Ovary (tissue), 7 donors: ENCODE measurements at regions not wholly inside any gene's neighbourhood (a gene's known extent, or its start where the extent isn't known, plus 50 kb on each side); places are given as distances from the start of the nearest gene placed in this dataset.
A peak's percentile ranks its signal among the peaks of the same experiment; 100 is the strongest.

Source experiments
- DNase-seq, 5 donors: peaks; one replicate each; pipeline ENCODE4 v3.0.0-alpha.2; 2019 to 2020
- H3K27ac ChIP-seq, 2 donors: fragments of 200-600 bp; one replicate each; pipeline versions ENCODE4 v1.5.1 to v1.8.0; 2019 to 2022
- H3K27me3 ChIP-seq: fragments of 200-600 bp; one replicate; pipeline ENCODE4 v1.8.0; 2022
- H3K36me3 ChIP-seq: fragments of 200-600 bp; sonication (generic); one replicate; pipeline ENCODE4 v1.5.1; 2019
- H3K4me1 ChIP-seq: one replicate; pipeline ENCODE4 v1.8.1; 2013; ENCODE audit warnings: mild to moderate bottlenecking, moderate library complexity; ENCODE audit not compliant: insufficient read depth
- H3K4me3 ChIP-seq: fragments of 200-600 bp; sonication (generic); one replicate; pipeline ENCODE4 v1.5.1; 2017
- H3K9me3 ChIP-seq, 2 donors: fragments of 200-600 bp in 1 of 2; sonication (generic) in 1 of 2; one replicate each; pipeline versions ENCODE4 v1.5.1 to v1.8.1; 2013 to 2019; ENCODE audit warnings: mild to moderate bottlenecking in 1 of 2, moderate library complexity in 1 of 2
- CTCF ChIP-seq, 3 donors: fragments of 450-650 bp in 2 of 3; fragments of 200-600 bp in 1 of 3; IDR thresholded peaks; one replicate each; pipeline versions ENCODE4 v1.5.1 to v1.8.0; 2016 to 2022; ENCODE audit warnings: antibody characterized with exemption in 3 of 3, mild to moderate bottlenecking in 1 of 3
- EP300 ChIP-seq: sonication (generic); formaldehyde crosslinking; IDR thresholded peaks from one replicate; pipeline ENCODE4 v1.6.1; 2017; ENCODE audit warnings: antibody characterized with exemption
- POLR2A ChIP-seq: fragments of 450-650 bp; IDR thresholded peaks from one replicate; pipeline ENCODE4 v1.6.1; 2017; ENCODE audit warnings: antibody characterized with exemption, mild to moderate bottlenecking, moderate library complexity
- WGBS, 3 donors: extraction: QIAGEN DNeasy Blood & Tissue Kit in 1 of 3; methylation state at CpG; one replicate each; pipeline versions ENCODE4 v1.1.5 to v1.1.7; 2013 to 2017; 5-methylcytosine and 5-hydroxymethylcytosine counted together
- intact Hi-C, 4 donors: fragments of 100-400 bp; cut with DNase I; formaldehyde crosslinking; loops; one replicate each; pipeline versions ENCODE4 v1.11.0 to v1.15.1; 2022 to 2023
- donor health status: DM: no; HTN: no; CAD: no; lungs with moderate emphysema.
- donor health status: DM: no; HTN: no; CAD: no.
- donor health status: Bipolar disorder and iron deficiency.
- donor health status: DM: no; HTN: no; CAD: no.
- donor health status: DM: yes; HTN: yes; CAD: no.

DNA sequence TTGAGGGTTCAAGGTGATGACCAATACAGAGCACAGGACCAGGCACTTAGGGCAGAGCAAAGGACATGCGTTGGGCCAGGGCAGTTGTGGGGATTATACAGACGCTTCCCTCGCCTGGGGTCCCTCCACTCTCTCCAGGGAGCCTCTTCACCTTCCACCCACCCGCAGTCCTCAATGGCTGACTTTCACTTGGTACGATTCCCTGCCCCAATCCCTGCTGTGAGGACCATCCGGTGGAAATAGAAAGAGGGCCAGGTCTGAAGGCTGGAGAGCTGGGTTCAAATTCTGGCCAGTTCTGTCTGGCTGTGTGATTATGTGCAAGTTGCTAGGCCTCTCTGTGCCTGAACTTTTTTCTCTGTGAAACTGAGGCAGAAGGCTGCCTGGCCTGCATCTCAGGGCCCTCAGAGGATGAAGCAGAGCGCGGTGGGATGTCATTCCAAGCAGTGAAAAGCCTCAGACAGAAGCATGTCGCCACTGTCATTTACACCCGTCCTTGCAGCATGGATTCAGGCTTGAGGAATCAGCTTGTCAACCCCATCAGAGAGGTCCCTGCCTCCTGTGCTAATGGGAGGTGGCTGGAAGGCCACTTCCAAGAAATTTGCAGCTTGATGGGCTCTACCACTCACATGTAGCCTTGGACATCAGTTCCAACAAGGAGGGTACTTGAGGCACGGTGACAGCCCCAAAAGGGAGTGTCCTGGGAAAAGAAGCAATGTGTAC lies 206.6 kb upstream of the IER5L start:
- Histone ChIP-seq H3K9me3 (no peaks in the 10 kb centered on the region), H3K4me3 (no peak overlapping the region), H3K4me1 (peaks cover 4% of the 10 kb centered on the region), H3K27me3 (no peaks in the 10 kb centered on the region), H3K36me3 (no peaks in the 10 kb centered on the region), H3K27ac (peak overlapping the region in 1 of 2 donors; percentile 86)
- TF ChIP-seq EP300 (no peak), CTCF (IDR thresholded peaks at IDR 0.05) (no peak), POLR2A (no peak)
- intact Hi-C loops: loop anchor here in 2 of 4 donors (5.0 to 10.0 kb wide), 2 partner anchors 220 to 1772 kb away; partner anchors contain the start of gene STXBP1 (in 1 of the 2)
- 94 to 97% (median 95%) methylated on average over 11 of the region's 11 CpGs for WGBS, 3 donors
- DNase-seq: no peak

DNA sequence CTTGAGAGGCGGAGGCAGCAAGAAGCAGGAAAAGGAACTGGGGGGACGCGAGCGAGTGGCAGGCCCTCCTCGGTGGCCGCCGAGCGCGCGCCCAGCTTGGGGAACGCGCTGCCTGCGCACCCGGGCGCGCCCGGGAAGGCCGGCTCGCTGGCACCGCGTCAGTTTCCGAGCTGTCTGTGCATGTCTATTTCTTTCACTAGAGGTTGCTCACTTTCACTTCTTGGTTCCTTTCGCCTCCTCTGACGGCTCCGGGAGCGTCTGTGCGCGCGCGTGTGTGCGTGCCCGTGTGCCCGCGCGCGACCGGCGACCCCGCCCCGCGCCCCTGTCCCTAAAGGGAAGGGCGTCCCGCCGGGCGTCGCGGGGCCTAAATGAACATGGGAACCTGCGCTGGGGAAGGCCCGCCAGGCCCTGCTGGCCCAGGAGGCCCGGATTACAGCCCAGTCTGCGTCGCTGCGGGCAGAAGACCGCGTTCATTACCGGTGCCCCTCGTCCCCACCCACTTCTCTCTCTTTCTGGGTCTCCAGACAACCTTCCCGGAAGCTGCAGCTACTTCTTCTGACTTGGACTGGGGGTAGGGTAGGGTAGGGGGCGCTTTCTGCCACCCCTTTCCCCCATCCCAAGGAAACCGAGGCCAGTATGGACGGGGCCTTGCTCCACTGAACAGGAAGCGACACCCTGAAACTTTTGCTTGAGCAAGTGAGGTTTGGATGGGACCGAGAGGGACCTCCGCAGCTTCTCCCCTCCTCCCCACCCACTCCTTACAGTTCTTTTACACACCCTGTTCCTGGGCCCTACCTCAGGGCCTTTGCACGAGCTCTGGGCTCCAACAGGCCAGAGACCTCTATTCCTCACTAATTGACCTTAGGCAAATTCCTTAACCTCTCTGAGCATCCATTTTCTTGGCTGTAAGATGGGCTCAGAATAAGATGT lies 205.8 kb upstream of the IER5L start:
- no peak for TF ChIP-seq EP300
- TF ChIP-seq CTCF (IDR thresholded peaks at IDR 0.05): peak in 2 of 3 donors; percentile 30 to 44
- no peak for TF ChIP-seq POLR2A
- peak overlapping the region; percentile 69 for H3K4me3 ChIP-seq
- H3K9me3 ChIP-seq: no peaks in the 10 kb centered on the region
- intact Hi-C loops: loop anchor here in 2 of 4 donors (5.0 to 10.0 kb wide), 2 partner anchors 221 to 1772 kb away; partner anchors contain the start of gene STXBP1 (in 1 of the 2)
- no peaks in the 10 kb centered on the region for H3K27me3 ChIP-seq
- peak overlapping the region; percentile 39 to 86 for H3K27ac ChIP-seq
- peaks cover 4% of the 10 kb centered on the region for H3K4me1 ChIP-seq
- 12 to 15% (median 12%) methylated on average over 47 to 65 of the region's 65 CpGs for WGBS, 3 donors
- peak; percentile 86 to 91 (median 87) for DNase-seq
- H3K36me3 ChIP-seq: no peaks in the 10 kb centered on the region

- TF ChIP-seq EP300 (no peak), POLR2A (no peak), CTCF (IDR thresholded peaks at IDR 0.05) (no peak)
- DNase-seq: peak in 2 of 5 donors; percentile 44 to 62
- H3K27ac ChIP-seq: peak overlapping the region; percentile 39 to 86
- H3K4me3 ChIP-seq: peak overlapping the region; percentile 69
- WGBS, 3 donors: 6 to 8% (median 7%) methylated on average over 28 to 29 of the region's 29 CpGs
- peaks cover 4% of the 10 kb centered on the region for H3K4me1 ChIP-seq
- intact Hi-C loops: loop anchor here in 2 of 4 donors (5.0 to 10.0 kb wide), 2 partner anchors 222 to 1771 kb away; partner anchors contain the start of gene STXBP1 (in 1 of the 2)
- H3K9me3 ChIP-seq: no peaks in the 10 kb centered on the region
- H3K36me3 ChIP-seq: no peaks in the 10 kb centered on the region
- H3K27me3 ChIP-seq: no peaks in the 10 kb centered on the region
Measured at GRCh38 chr9:129383019-129383560, 205.0 kb upstream of the IER5L start.
